ENCODE measurements at regions not wholly inside any gene's neighbourhood (a gene's known extent, or its start where the extent isn't known, plus 50 kb on each side); places are given as distances from the start of the nearest gene placed in this dataset.

DNA sequence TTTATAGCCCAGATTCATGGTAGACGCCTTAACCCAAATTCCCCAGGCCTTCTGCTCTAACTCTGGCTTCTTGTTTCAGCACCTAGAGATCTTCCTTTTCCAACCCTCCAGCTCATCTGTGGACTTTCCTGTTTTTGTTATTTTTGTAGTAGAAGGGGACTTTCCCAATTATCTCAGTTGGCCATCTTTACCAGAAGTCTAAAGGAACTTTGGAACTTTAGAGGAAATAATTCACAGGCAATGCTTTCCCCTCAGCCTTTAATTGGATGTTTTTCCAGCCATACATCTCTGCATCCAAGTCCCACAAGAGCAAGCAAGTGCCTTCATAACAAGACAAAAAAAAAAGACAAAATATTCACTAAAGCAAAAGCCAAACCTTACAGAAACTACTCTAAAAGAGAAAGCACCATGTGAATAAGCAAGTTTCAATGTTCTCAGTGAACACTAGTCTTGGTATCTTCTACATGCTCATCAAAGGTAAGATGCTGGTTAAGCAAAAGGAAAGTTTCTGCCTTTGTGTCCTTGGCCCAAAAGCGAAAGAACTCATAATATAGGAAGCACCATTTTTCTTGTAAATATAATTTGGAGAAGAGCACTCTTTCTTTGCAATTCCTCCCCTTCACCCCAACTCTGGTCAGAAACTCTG lies 377.3 kb downstream of the SETD4 start:
- Mint-ChIP-seq H3K36me3 (ENCODE audit: low read depth) (no peaks in the 10 kb centered on the region), H3K4me3 (no peak overlapping the region), H3K27ac (no peak overlapping the region), H3K9me3 (no peaks in the 10 kb centered on the region), H3K27me3 (peaks cover 13% of the 10 kb centered on the region), H3K4me1 (ENCODE audit: low read depth) (no peaks in the 10 kb centered on the region)

DNA sequence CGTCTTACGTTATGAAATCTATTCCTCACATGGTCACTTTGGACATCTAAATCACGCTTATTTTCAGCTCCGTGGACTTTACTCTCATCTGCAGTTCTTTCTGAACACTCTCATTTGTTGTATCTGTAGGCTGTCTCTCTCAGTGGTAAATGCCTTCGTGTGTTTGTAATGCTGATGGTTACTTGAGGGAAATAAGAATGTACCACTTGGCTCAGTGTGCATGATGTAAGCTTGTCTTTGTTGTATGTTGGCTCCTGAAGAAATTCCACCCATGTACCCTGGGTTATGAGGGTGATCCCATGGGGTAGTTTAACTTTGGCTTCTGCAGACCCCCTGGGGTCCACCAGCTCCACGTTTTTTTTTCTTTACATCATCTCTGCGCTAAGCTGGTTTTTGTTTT lies 378.4 kb downstream of the SETD4 start:
- Mint-ChIP-seq H3K9me3 (no peaks in the 10 kb centered on the region), H3K4me3 (no peak overlapping the region), H3K27ac (no peak overlapping the region), H3K36me3 (ENCODE audit: low read depth) (no peaks in the 10 kb centered on the region), H3K4me1 (ENCODE audit: low read depth) (no peaks in the 10 kb centered on the region), H3K27me3 (peaks cover 2% of the 10 kb centered on the region)

DNA sequence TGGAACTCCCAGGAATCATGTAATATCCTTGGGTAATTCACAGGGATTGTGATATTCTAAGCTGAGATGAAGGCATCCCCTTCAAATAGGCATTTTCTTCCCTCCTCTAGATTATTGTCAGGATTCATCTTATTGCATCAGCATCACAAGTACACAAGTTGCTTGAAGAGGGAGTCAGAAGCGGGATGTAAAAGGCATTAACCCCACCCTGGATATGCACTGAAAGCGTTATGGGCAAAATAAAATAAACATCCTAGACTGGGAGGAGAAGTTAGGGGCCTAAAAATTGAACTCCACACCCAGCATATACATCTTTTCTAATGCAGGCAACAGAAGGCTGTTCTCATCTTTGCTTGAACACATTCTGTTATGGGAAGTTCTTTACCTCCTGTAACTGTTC lies 381.2 kb downstream of the SETD4 start:
- Mint-ChIP-seq H3K27me3 (no peaks in the 10 kb centered on the region), H3K36me3 (ENCODE audit: low read depth) (no peaks in the 10 kb centered on the region), H3K4me1 (ENCODE audit: low read depth) (no peaks in the 10 kb centered on the region), H3K9me3 (no peaks in the 10 kb centered on the region), H3K4me3 (no peak overlapping the region), H3K27ac (no peak overlapping the region)

DNA sequence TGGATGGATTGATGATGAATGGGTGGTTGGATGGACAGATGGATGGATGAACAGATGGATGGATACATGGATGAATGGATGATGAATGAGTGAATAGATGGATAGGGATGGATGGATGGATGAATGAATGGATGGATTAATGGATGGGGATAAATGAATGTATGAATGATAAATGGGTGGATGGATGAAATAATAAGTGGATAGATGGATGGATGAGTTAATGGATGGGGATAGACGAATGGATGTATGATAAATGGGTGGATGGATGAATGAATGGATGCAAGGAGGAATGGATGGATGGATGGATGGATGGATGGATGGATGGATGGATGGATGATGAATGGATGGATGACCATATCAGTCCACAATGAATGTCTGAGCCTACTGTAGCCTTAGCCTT lies 381.9 kb downstream of the SETD4 start:
- H3K4me1 Mint-ChIP-seq (ENCODE audit: low read depth) = no peaks in the 10 kb centered on the region
- H3K9me3 Mint-ChIP-seq = no peaks in the 10 kb centered on the region
- no peaks in the 10 kb centered on the region for H3K27me3 Mint-ChIP-seq
- no peak overlapping the region for H3K4me3 Mint-ChIP-seq
- H3K27ac Mint-ChIP-seq = no peak overlapping the region
- H3K36me3 Mint-ChIP-seq (ENCODE audit: low read depth) = no peaks in the 10 kb centered on the region

DNA sequence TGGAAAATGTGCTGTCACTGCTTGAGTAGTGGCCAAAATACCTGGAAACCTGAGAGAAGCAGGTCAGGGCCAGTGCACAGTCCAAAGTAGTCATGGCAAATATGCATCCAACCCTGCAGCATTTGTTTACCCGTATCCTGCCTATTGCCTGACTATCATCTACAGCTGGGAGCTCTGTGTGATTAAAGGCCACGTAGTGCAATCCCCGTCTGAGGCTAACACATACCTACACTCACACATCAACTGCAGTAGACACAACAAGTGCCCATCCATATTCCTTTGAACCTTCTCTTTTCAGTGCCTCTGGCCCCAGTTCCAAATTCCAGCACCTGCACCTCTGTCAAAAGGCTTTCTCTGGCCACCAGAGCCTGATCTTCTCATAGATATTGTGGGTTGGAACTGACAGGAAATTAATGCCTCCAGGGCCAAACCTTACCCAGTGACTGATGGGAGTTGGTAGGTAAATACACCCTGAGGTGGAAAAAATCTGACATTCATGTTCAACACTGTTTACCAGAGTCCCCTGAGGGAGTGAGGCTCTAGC lies 383.0 kb downstream of the SETD4 start:
- H3K27me3 Mint-ChIP-seq = no peaks in the 10 kb centered on the region
- no peak overlapping the region for H3K4me3 Mint-ChIP-seq
- H3K9me3 Mint-ChIP-seq = no peaks in the 10 kb centered on the region
- no peaks in the 10 kb centered on the region for H3K4me1 Mint-ChIP-seq (ENCODE audit: low read depth)
- H3K27ac Mint-ChIP-seq = no peak overlapping the region
- no peaks in the 10 kb centered on the region for H3K36me3 Mint-ChIP-seq (ENCODE audit: low read depth)

DNA sequence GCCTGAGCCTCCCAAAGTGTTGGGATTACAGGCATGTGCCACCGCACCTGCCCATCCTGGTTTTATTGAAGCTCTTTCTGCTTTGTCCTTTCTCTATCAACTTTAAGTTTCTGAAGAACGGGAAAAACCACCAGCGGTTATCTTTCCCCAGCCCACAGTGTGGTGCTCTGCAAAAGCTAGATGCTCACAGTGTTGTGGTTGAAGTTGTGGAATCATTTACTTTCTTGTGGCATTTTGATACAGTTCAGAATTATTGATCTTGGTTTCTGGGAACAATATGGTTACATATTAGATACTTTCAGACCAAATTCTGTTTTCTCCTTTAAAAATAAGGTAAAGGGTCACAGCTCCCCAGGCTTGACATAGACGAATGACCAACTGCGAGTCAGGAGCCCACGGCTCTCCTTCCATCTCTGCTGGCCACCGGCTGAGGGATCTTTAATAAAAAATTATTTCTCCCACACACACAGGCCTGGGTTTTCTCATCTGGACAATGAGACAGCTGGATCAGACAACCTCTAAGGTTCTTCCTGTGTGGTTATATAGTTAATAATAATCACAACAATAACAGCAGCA lies 385.3 kb downstream of the SETD4 start:
- H3K4me3 Mint-ChIP-seq = no peak overlapping the region

DNA sequence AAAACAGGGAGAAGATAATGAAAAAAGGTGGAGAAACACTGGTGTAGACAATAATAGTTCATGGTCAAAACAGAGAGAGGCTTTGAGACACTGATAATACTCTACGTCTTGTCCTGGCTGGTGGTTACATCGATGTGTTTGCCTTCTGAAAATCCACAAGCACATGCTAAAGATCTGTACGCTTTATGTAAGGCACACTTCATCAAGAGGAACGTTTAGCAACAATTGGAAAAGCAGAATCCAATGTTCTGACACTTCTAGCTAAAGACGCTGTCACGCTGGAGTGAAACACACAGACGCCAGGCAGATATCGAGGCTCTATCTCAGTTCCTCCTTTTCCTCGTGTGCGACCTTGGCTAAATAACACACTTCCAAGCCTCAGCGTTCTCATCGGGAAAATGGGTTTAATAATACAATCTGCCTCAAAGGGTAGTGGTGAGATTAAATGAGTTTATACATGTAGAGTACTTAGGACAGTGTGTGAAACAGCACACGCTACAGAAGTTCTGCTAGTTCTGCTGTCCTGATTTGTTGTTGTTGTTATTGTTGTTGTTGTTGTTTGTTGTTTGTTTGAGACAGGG lies 386.1 kb downstream of the SETD4 start:
- no peaks in the 10 kb centered on the region for H3K36me3 Mint-ChIP-seq (ENCODE audit: low read depth)
- H3K27me3 Mint-ChIP-seq = no peaks in the 10 kb centered on the region
- no peaks in the 10 kb centered on the region for H3K4me1 Mint-ChIP-seq (ENCODE audit: low read depth)
- H3K9me3 Mint-ChIP-seq = no peaks in the 10 kb centered on the region
- no peak overlapping the region for H3K4me3 Mint-ChIP-seq
- no peak overlapping the region for H3K27ac Mint-ChIP-seq

More for the DNA sequence above, 385.3 kb downstream of the SETD4 start:
- no peaks in the 10 kb centered on the region for H3K9me3 Mint-ChIP-seq
- no peaks in the 10 kb centered on the region for H3K27me3 Mint-ChIP-seq
- no peak overlapping the region for H3K27ac Mint-ChIP-seq
- no peaks in the 10 kb centered on the region for H3K4me1 Mint-ChIP-seq (ENCODE audit: low read depth)
- H3K36me3 Mint-ChIP-seq (ENCODE audit: low read depth) = no peaks in the 10 kb centered on the region

DNA sequence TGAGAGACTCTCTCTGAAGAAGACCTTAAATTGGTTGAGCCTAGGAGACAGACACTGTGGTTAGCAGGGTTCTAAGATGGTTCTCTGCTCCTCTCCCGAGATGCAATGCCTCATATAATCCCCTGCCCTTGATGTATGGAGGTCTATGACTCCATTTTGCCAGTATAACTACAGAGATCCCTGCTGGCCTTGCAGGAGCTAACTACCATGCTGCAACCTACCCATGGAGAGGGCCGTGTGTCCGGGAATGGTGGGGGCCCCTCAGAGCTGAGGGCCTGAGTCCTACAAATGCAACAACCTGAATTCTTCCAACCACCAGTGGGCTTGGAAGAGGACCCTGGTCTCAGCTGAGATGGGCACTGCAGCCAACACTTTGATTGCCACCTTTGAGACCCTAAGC lies 388.0 kb downstream of the SETD4 start:
- Mint-ChIP-seq H3K27ac (no peak overlapping the region), H3K36me3 (ENCODE audit: low read depth) (no peaks in the 10 kb centered on the region), H3K9me3 (no peaks in the 10 kb centered on the region), H3K4me1 (ENCODE audit: low read depth) (no peaks in the 10 kb centered on the region), H3K27me3 (no peaks in the 10 kb centered on the region), H3K4me3 (no peak overlapping the region)

DNA sequence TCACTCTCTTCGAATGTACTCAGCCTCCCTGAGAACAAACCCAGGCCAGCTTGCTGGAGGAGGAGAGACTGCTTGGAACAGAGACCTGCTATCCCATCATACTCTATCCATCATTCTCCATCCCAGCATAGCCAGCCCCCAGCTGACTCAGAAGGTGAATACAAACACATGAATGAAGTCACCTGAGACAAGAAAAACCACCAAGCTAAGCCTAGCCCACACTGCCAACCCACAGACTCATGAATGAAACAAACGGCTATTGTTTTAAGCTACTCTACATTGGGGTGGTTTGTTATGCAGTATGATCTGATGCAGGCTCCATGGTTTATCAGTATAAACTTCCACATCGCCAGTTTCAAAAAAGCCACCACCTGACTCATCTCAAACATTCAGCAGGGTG lies 395.6 kb downstream of the SETD4 start:
- H3K27me3 Mint-ChIP-seq = no peaks in the 10 kb centered on the region
- H3K4me3 Mint-ChIP-seq = no peak overlapping the region
- H3K4me1 Mint-ChIP-seq (ENCODE audit: low read depth) = peaks cover 3% of the 10 kb centered on the region
- H3K36me3 Mint-ChIP-seq (ENCODE audit: low read depth) = no peaks in the 10 kb centered on the region
- no peak overlapping the region for H3K27ac Mint-ChIP-seq
- no peaks in the 10 kb centered on the region for H3K9me3 Mint-ChIP-seq

DNA sequence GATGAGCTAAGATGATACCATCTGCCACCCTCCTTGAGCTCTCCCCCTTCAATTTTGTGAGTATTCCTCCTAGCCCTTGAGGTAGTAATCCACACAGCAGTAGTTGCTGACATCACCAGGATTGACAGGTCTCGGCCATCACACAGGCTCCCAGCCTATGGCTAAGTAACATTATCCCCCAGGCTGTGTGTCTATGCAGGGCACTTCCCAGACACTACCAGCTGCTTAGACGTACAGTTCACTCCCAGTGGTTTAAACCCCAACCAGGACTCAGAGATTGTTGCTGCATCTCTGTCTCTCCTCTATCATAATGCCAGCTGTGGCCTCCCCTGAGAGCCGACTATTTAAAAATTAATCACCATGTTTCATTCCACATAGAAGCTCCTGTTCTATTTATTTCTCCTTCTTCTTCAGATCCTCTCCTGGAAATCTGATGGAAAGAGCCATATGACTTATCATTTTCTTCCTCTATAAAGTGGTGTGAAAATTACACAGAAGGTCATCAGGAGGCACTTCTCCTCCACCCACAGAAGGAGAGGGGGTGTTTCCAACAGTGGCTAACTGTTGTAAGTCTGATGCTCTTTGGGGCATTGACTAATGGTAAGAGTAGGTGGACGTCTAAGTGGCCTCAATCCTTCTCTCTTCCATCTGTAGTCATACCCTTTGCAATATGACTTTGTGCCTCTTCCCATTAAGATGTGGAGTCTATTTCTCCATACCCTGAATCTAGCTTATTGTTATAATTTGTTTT lies 396.3 kb downstream of the SETD4 start:
- Mint-ChIP-seq H3K9me3 (no peaks in the 10 kb centered on the region), H3K4me1 (ENCODE audit: low read depth) (peaks cover 3% of the 10 kb centered on the region), H3K4me3 (no peak overlapping the region), H3K27ac (no peak overlapping the region), H3K36me3 (ENCODE audit: low read depth) (no peaks in the 10 kb centered on the region), H3K27me3 (no peaks in the 10 kb centered on the region)

DNA sequence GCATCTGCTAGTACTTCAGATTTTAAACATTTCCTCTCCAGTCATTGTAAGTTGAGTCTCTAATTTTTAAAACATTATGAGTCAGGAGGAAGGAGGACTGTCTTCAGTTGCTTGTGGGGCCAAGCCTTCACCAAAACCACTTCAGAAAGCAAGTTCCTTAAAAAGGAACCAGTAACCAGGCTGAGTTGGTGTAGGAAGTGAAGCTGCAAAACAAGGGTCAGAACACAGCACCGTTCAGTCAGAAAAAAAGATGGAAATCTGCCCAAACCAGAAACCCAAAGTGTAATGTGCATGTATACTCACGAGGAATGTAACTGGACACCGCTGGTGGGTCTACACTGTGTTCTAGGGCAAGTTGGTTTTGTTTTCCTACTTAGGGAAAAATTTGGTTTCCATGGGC lies 402.1 kb downstream of the SETD4 start:
- Mint-ChIP-seq H3K9me3 (no peaks in the 10 kb centered on the region), H3K27me3 (no peaks in the 10 kb centered on the region), H3K36me3 (ENCODE audit: low read depth) (no peaks in the 10 kb centered on the region), H3K27ac (no peak overlapping the region), H3K4me3 (no peak overlapping the region), H3K4me1 (ENCODE audit: low read depth) (peaks cover 11% of the 10 kb centered on the region)

DNA sequence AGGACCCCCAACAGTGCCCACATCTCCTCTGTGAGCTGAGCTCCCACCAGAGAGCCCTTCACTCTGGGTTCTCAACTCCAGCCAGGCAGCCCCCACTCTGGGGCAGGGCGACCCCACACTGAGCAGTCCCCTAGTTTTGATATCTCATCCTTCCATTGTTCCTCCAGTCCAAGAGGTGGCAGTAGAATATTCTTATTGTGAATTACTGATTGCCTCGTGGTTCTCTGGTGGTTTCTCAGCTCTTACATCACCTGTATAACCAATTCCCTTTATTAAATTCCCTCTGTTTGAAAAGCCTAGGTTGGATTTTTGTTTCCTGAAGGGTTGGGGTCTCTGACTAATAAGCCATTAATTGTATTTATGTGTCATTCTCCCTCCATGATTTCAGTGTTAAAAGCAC lies 407.5 kb downstream of the SETD4 start:
- Mint-ChIP-seq H3K27ac (no peak overlapping the region), H3K9me3 (no peaks in the 10 kb centered on the region), H3K4me3 (no peak overlapping the region), H3K4me1 (ENCODE audit: low read depth) (peaks cover under 1% of the 10 kb centered on the region), H3K27me3 (peaks cover 3% of the 10 kb centered on the region), H3K36me3 (ENCODE audit: low read depth) (no peaks in the 10 kb centered on the region)

DNA sequence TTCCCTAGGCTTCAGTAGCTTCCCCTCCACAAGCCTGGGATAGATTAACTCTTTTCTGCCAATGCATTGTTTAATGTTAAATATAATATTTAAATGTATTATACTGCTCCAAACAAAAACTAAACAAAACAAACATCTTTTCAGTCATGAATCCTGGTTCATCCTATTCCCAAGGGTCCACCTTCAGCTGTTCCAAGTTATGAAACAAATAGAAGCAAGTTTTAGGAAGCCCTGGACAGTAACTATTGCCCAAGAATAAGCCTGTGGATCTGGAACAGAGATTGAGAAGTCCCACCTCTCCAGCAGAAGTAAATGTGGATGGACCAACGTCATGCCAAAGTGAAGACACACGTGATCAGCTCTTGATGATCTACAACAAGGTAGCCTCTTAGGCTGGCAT lies 408.1 kb downstream of the SETD4 start:
- no peak overlapping the region for H3K4me3 Mint-ChIP-seq
- no peaks in the 10 kb centered on the region for H3K36me3 Mint-ChIP-seq (ENCODE audit: low read depth)
- no peaks in the 10 kb centered on the region for H3K4me1 Mint-ChIP-seq (ENCODE audit: low read depth)
- H3K27me3 Mint-ChIP-seq = peaks cover 3% of the 10 kb centered on the region
- H3K27ac Mint-ChIP-seq = no peak overlapping the region
- H3K9me3 Mint-ChIP-seq = no peaks in the 10 kb centered on the region

DNA sequence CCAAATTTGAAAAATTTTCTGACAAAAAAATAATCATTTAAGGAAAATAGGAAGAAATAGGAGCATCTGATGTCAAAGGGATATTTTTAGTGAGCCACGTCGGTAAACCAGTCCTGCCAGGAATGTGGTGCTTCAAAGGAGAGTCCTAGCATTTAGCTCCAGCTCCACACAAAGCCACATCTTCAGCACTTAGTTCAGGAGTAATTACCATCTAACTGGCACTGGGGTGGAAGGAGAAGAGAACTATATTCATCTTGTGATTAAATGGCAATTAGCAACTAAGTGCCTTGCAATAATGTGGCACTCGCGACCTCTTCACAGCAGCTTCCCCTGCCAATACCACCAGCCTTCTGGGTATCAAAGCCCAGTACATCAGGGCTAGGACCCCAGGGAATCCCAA lies 409.1 kb downstream of the SETD4 start:
- Mint-ChIP-seq H3K27me3 (peaks cover 3% of the 10 kb centered on the region), H3K4me3 (no peak overlapping the region), H3K4me1 (ENCODE audit: low read depth) (no peaks in the 10 kb centered on the region), H3K27ac (no peak overlapping the region), H3K36me3 (ENCODE audit: low read depth) (no peaks in the 10 kb centered on the region), H3K9me3 (no peaks in the 10 kb centered on the region)

DNA sequence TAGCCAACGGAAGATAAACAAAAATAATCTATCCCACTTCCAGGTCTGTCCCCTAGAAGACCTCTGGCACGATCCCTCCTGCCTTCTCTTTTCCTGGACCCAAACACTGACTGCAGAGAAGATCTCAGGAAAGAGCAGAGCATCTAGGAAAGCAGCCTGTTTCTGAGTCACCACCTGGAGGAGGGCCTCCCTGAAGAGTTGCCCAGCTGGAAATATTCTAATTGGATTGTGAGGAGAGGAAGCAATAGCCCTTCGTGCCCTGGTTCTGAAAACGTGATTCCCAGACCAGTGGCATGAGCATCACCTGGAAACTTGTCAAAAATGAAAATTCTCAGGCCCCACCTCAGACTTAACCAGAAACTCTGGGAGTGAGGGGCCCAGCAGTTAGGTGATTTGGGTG lies 411.1 kb downstream of the SETD4 start:
- H3K9me3 Mint-ChIP-seq = no peaks in the 10 kb centered on the region
- H3K27me3 Mint-ChIP-seq = peaks cover 3% of the 10 kb centered on the region

More for the DNA sequence above, 411.1 kb downstream of the SETD4 start:
- Mint-ChIP-seq H3K27ac (no peak overlapping the region), H3K4me3 (no peak overlapping the region), H3K4me1 (ENCODE audit: low read depth) (no peaks in the 10 kb centered on the region), H3K36me3 (ENCODE audit: low read depth) (no peaks in the 10 kb centered on the region)
